ENCODE measurements at regions not wholly inside any gene's neighbourhood (a gene's known extent, or its start where the extent isn't known, plus 50 kb on each side); places are given as distances from the start of the nearest gene placed in this dataset.

GRCh38 chr10:11682851-11683250 is 59.3 kb upstream of the ECHDC3 start:
- Histone ChIP-seq H3K27me3 (ENCODE audit: insufficient read depth in 3 of 3, low read length in 2 of 3) (peaks cover 0 to 12% (median 5%) of the 10 kb centered on the region in 3 donors), H3K9me3 (no peaks in the 10 kb centered on the region), H3K36me3 (ENCODE audit: insufficient read depth in 1 of 2, low read depth in 1 of 2) (no peaks in the 10 kb centered on the region), H3K4me1 (no peaks in the 10 kb centered on the region), H3K27ac (no peak overlapping the region), H3K4me3 (no peak overlapping the region)
- no peak for ATAC-seq
- DNase-seq, result no peak
- no peak for TF ChIP-seq CTCF (IDR thresholded peaks at IDR 0.05)
- intact Hi-C loops (cut with DNase I), result loop anchor here in 1 of 2 donors (5.0 kb wide), 1 partner anchor 71 kb away; the partner anchor contains the start of gene USP6NL
- 41 to 48% (median 47%) methylated on average over 14 of the region's 14 CpGs for whole genome bisulfite sequencing, 3 donors

GRCh38 chr10:11682267-11682683 is 59.9 kb upstream of the ECHDC3 start:
- peaks cover 0 to 12% (median 4%) of the 10 kb centered on the region in 3 donors for H3K27me3 ChIP-seq (ENCODE audit: insufficient read depth in 3 of 3, low read length in 2 of 3)
- DNase-seq (no peak), ATAC-seq (no peak)
- no peaks in the 10 kb centered on the region for H3K9me3 ChIP-seq
- H3K4me1 ChIP-seq, result no peaks in the 10 kb centered on the region
- WGBS, 3 donors, result 42 to 60% (median 54%) methylated on average over 5 to 6 of the region's 6 CpGs
- H3K27ac ChIP-seq, result no peak overlapping the region
- H3K36me3 ChIP-seq (ENCODE audit: insufficient read depth in 1 of 2, low read depth in 1 of 2), result no peaks in the 10 kb centered on the region
- intact Hi-C loops (cut with DNase I), result loop anchor here in 1 of 2 donors (5.0 kb wide), 1 partner anchor 70 kb away; the partner anchor contains the start of gene USP6NL
- no peak for TF ChIP-seq CTCF (IDR thresholded peaks at IDR 0.05)
- no peak overlapping the region for H3K4me3 ChIP-seq

GRCh38 chr10:11680496-11680895 is 61.7 kb upstream of the ECHDC3 start:
- ATAC-seq (no peak), DNase-seq (no peak)
- WGBS, 3 donors, result 62 to 70% (median 68%) methylated on average over 6 of the region's 6 CpGs
- Histone ChIP-seq H3K27ac (no peak overlapping the region), H3K36me3 (ENCODE audit: insufficient read depth in 1 of 2, low read depth in 1 of 2) (no peaks in the 10 kb centered on the region), H3K27me3 (ENCODE audit: insufficient read depth in 3 of 3, low read length in 2 of 3) (peaks cover 0 to 12% (median 4%) of the 10 kb centered on the region in 3 donors), H3K4me3 (no peak overlapping the region), H3K4me1 (no peaks in the 10 kb centered on the region), H3K9me3 (no peaks in the 10 kb centered on the region)
- intact Hi-C loops (cut with DNase I), result loop anchor here in 1 of 2 donors (5.0 kb wide), 1 partner anchor 68 kb away; the partner anchor contains the start of gene USP6NL
- no peak for TF ChIP-seq CTCF (IDR thresholded peaks at IDR 0.05)

- no peak for DNase-seq
- Histone ChIP-seq H3K36me3 (ENCODE audit: insufficient read depth in 1 of 2, low read depth in 1 of 2) (no peaks in the 10 kb centered on the region), H3K4me1 (no peaks in the 10 kb centered on the region), H3K4me3 (no peak overlapping the region), H3K9me3 (no peaks in the 10 kb centered on the region), H3K27me3 (ENCODE audit: insufficient read depth in 3 of 3, low read length in 2 of 3) (peaks cover 0 to 12% (median 4%) of the 10 kb centered on the region in 3 donors), H3K27ac (no peak overlapping the region)
- intact Hi-C loops (cut with DNase I), result loop anchor here in 1 of 2 donors (5.0 kb wide), 1 partner anchor 68 kb away; the partner anchor contains the start of gene USP6NL
- ATAC-seq, result no peak
- 16 to 20% (median 17%) methylated on average over 3 of the region's 3 CpGs for WGBS, 3 donors
- no peak for TF ChIP-seq CTCF (IDR thresholded peaks at IDR 0.05)
Observed at GRCh38 chr10:11679946-11680345, 62.2 kb upstream of the ECHDC3 start.

Data from psoas muscle (tissue), 7 donors.